ENCODE measurements at regions not wholly inside any gene's neighbourhood (a gene's known extent, or its start where the extent isn't known, plus 50 kb on each side); places are given as distances from the start of the nearest gene placed in this dataset.

GRCh38 chr14:101096551-101096950, 193.0 kb upstream of the RTL1 start:
- H3K4me2 ChIP-seq = no peak overlapping the region
- TF ChIP-seq CTCF (conservative IDR thresholded peaks at IDR 0.05; ENCODE audit: low read depth, low read length) = no peak

GRCh38 chr14:101097109-101097793, 193.7 kb upstream of the RTL1 start:
- no peaks in the 10 kb centered on the region for H3K79me2 ChIP-seq (ENCODE audit: insufficient read depth, low read depth)
- H3K4me1 ChIP-seq (ENCODE audit: low read depth, poor library complexity, severe bottlenecking) = no peaks in the 10 kb centered on the region
- H3K4me3 ChIP-seq (IDR thresholded peaks at IDR 0.05; ENCODE audit: insufficient read depth, low read depth, low read length) = no peak overlapping the region
- no peak for TF ChIP-seq CTCF (conservative IDR thresholded peaks at IDR 0.05; ENCODE audit: low read depth, low read length)
- no peak overlapping the region for H3K9ac ChIP-seq
- H3K36me3 ChIP-seq (ENCODE audit: insufficient read depth) = no peaks in the 10 kb centered on the region
- H3K4me2 ChIP-seq = no peak overlapping the region
- H3K27ac ChIP-seq = no peak overlapping the region
- no peaks in the 10 kb centered on the region for H3K27me3 ChIP-seq (ENCODE audit: insufficient read depth, low read depth)
- no peaks in the 10 kb centered on the region for H4K20me1 ChIP-seq (ENCODE audit: insufficient read depth)
- H2AFZ ChIP-seq (ENCODE audit: low read depth) = no peak overlapping the region

More at GRCh38 chr14:101096551-101096950, 193.0 kb upstream of the RTL1 start:
- no peaks in the 10 kb centered on the region for H4K20me1 ChIP-seq (ENCODE audit: insufficient read depth)
- no peaks in the 10 kb centered on the region for H3K36me3 ChIP-seq (ENCODE audit: insufficient read depth)
- no peaks in the 10 kb centered on the region for H3K4me1 ChIP-seq (ENCODE audit: low read depth, poor library complexity, severe bottlenecking)
- H3K27me3 ChIP-seq (ENCODE audit: insufficient read depth, low read depth) = no peaks in the 10 kb centered on the region
- H3K9ac ChIP-seq = no peak overlapping the region
- H3K4me3 ChIP-seq (IDR thresholded peaks at IDR 0.05; ENCODE audit: insufficient read depth, low read depth, low read length) = no peak overlapping the region
- no peak overlapping the region for H3K27ac ChIP-seq
- no peak overlapping the region for H2AFZ ChIP-seq (ENCODE audit: low read depth)
- H3K79me2 ChIP-seq (ENCODE audit: insufficient read depth, low read depth) = no peaks in the 10 kb centered on the region

GRCh38 chr14:101098177-101098576, 194.7 kb upstream of the RTL1 start:
- H3K4me1 ChIP-seq (ENCODE audit: low read depth, poor library complexity, severe bottlenecking) = no peaks in the 10 kb centered on the region
- H3K27me3 ChIP-seq (ENCODE audit: insufficient read depth, low read depth) = no peaks in the 10 kb centered on the region
- H3K36me3 ChIP-seq (ENCODE audit: insufficient read depth) = no peaks in the 10 kb centered on the region
- H3K27ac ChIP-seq = no peak overlapping the region
- no peaks in the 10 kb centered on the region for H4K20me1 ChIP-seq (ENCODE audit: insufficient read depth)
- no peaks in the 10 kb centered on the region for H3K79me2 ChIP-seq (ENCODE audit: insufficient read depth, low read depth)
- H3K9ac ChIP-seq = no peak overlapping the region
- no peak overlapping the region for H3K4me2 ChIP-seq
- no peak overlapping the region for H2AFZ ChIP-seq (ENCODE audit: low read depth)
- TF ChIP-seq CTCF (conservative IDR thresholded peaks at IDR 0.05; ENCODE audit: low read depth, low read length) = no peak
- H3K4me3 ChIP-seq (IDR thresholded peaks at IDR 0.05; ENCODE audit: insufficient read depth, low read depth, low read length) = no peak overlapping the region

GRCh38 chr14:101098641-101099040, 195.1 kb upstream of the RTL1 start:
- Histone ChIP-seq H3K79me2 (ENCODE audit: insufficient read depth, low read depth) (no peaks in the 10 kb centered on the region), H3K4me1 (ENCODE audit: low read depth, poor library complexity, severe bottlenecking) (no peaks in the 10 kb centered on the region), H2AFZ (ENCODE audit: low read depth) (no peak overlapping the region), H4K20me1 (ENCODE audit: insufficient read depth) (no peaks in the 10 kb centered on the region), H3K36me3 (ENCODE audit: insufficient read depth) (no peaks in the 10 kb centered on the region), H3K4me3 (IDR thresholded peaks at IDR 0.05; ENCODE audit: insufficient read depth, low read depth, low read length) (no peak overlapping the region), H3K27ac (no peak overlapping the region), H3K27me3 (ENCODE audit: insufficient read depth, low read depth) (no peaks in the 10 kb centered on the region), H3K4me2 (no peak overlapping the region), H3K9ac (no peak overlapping the region)
- no peak for TF ChIP-seq CTCF (conservative IDR thresholded peaks at IDR 0.05; ENCODE audit: low read depth, low read length)
